ENCODE measurements at regions not wholly inside any gene's neighbourhood (a gene's known extent, or its start where the extent isn't known, plus 50 kb on each side); places are given as distances from the start of the nearest gene placed in this dataset.

DNA sequence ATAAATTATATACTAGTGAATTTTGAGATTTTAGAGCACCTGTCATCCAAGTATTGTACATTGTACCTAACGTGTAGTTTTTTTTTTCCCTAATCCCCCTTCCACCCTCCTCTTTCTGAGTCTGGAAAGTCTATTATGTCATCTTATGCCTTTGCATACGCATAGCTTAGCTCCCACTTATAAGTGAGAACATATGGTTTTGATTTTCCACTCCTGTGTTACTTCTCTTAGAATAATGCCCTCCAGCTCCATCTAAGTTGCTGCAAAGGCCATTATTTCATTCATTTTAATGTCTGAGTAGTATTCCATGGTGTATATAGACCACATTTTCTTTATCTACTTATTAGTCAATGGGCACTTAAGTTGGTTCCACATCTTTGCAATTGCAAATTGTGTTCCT lies 177.0 kb upstream of the C16orf82 start:
- H3K27me3 Mint-ChIP-seq = peaks cover 13% of the 10 kb centered on the region
- no peaks in the 10 kb centered on the region for H3K4me1 Mint-ChIP-seq (ENCODE audit: low read depth)
- peaks cover 4% of the 10 kb centered on the region for H3K9me3 Mint-ChIP-seq (ENCODE audit: low read depth)
- H3K4me3 Mint-ChIP-seq = no peak overlapping the region
- H3K36me3 Mint-ChIP-seq = no peaks in the 10 kb centered on the region
- no peak overlapping the region for H3K27ac Mint-ChIP-seq

GRCh38 chr16:26898200-26898599 lies 168.5 kb upstream of the C16orf82 start:
- Mint-ChIP-seq H3K36me3 (no peaks in the 10 kb centered on the region), H3K9me3 (ENCODE audit: low read depth) (no peaks in the 10 kb centered on the region), H3K27ac (no peak overlapping the region), H3K27me3 (peaks cover 11% of the 10 kb centered on the region), H3K4me1 (ENCODE audit: low read depth) (no peaks in the 10 kb centered on the region), H3K4me3 (no peak overlapping the region)

- no peak overlapping the region for H3K27ac Mint-ChIP-seq
- no peaks in the 10 kb centered on the region for H3K36me3 Mint-ChIP-seq
- H3K4me1 Mint-ChIP-seq (ENCODE audit: low read depth) = no peaks in the 10 kb centered on the region
- H3K4me3 Mint-ChIP-seq = no peak overlapping the region
- H3K27me3 Mint-ChIP-seq = peaks cover 5% of the 10 kb centered on the region
- H3K9me3 Mint-ChIP-seq (ENCODE audit: low read depth) = no peaks in the 10 kb centered on the region
These were observed 165.4 kb upstream of the C16orf82 start for GRCh38 chr16:26901196-26901861.

DNA sequence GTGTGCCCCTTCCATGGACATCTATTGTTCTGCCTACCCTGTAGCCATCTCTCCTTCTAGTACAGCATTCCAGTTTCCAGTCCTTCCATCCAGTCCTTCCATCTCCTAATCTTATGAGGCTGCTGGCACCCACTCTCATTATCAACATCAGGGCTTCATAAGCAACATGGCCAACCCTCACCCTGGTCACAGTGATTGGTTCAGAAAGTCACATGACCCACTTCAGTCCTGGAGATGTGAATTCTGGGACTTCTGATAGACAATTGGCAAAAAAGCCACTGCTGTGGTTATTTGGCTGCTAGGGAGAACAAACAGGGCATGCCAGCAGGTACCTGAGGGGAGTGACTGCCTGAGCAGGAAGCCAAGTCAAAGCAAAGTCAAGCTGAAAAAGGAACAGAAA lies 164.7 kb upstream of the C16orf82 start:
- Mint-ChIP-seq H3K27me3 (peaks cover 5% of the 10 kb centered on the region), H3K9me3 (ENCODE audit: low read depth) (no peaks in the 10 kb centered on the region), H3K36me3 (no peaks in the 10 kb centered on the region), H3K27ac (no peak overlapping the region), H3K4me3 (no peak overlapping the region), H3K4me1 (ENCODE audit: low read depth) (no peaks in the 10 kb centered on the region)

DNA sequence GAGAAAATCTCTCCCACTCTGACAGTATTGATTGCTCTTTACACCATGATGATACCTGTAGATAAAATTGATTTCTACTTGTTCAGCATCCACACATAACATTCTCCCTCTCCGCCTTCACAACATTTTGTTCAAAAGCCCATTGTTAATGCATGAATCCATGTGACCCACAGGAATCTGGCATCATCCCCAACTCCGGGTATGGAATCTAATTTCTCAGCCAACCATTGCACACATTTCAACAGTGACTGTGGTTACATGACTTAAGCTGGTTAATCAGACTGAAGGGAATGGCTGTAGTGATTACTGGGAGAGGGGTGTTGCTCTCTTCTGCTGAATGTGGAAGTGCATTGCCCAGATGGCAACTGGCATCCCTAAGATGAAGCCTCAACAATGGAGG lies 161.4 kb upstream of the C16orf82 start:
- H3K27ac Mint-ChIP-seq = no peak overlapping the region
- H3K36me3 Mint-ChIP-seq = no peaks in the 10 kb centered on the region
- H3K27me3 Mint-ChIP-seq = peaks cover 13% of the 10 kb centered on the region
- H3K4me3 Mint-ChIP-seq = no peak overlapping the region
- no peaks in the 10 kb centered on the region for H3K4me1 Mint-ChIP-seq (ENCODE audit: low read depth)
- H3K9me3 Mint-ChIP-seq (ENCODE audit: low read depth) = no peaks in the 10 kb centered on the region

GRCh38 chr16:26909623-26910022 lies 157.1 kb upstream of the C16orf82 start:
- Mint-ChIP-seq H3K9me3 (ENCODE audit: low read depth) (no peaks in the 10 kb centered on the region), H3K4me1 (ENCODE audit: low read depth) (no peaks in the 10 kb centered on the region), H3K4me3 (no peak overlapping the region), H3K27ac (no peak overlapping the region), H3K36me3 (no peaks in the 10 kb centered on the region), H3K27me3 (peaks cover 15% of the 10 kb centered on the region)

DNA sequence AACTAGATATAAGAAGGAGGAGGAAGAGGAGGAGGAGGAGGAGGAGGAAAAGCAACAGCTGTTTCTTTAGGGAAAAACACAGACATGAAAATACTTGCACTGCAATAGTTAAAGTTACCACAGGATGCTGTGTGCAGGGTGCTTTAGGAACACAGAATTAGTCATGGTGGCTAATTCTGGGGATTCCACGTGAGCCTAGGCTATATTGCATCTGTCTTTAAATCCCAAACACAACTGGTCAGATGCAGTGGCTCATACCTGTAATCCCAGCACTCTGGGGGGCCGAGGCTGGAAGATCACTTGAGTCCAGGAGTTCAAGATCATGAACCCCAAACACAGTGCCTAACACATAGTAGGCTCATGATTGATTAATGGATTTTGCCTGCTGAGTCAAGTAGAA lies 155.3 kb upstream of the C16orf82 start:
- H3K27me3 Mint-ChIP-seq = peaks cover 16% of the 10 kb centered on the region
- no peaks in the 10 kb centered on the region for H3K4me1 Mint-ChIP-seq (ENCODE audit: low read depth)
- H3K9me3 Mint-ChIP-seq (ENCODE audit: low read depth) = no peaks in the 10 kb centered on the region
- no peak overlapping the region for H3K27ac Mint-ChIP-seq
- no peak overlapping the region for H3K4me3 Mint-ChIP-seq
- H3K36me3 Mint-ChIP-seq = no peaks in the 10 kb centered on the region

DNA sequence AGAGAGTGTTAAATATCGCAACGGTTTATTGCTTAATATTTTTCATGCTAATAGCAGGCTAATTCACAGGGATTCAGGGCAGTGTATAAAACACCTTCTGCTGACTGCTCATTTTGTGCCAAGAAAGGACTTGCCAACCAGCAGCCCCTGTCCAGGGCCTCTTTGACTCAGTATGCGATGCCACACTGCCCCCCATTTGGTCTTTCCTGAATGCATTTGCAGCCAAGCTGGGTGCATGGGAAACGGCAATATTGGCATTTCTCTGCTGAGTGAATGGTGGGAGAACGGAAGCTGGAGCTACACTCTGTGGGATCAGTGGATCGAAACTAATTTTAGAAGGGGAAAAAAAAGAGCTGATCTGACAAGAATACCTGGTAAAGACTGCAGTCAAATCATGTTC lies 152.9 kb upstream of the C16orf82 start:
- Mint-ChIP-seq H3K36me3 (no peaks in the 10 kb centered on the region), H3K27me3 (peaks cover 11% of the 10 kb centered on the region), H3K27ac (no peak overlapping the region), H3K4me1 (ENCODE audit: low read depth) (no peaks in the 10 kb centered on the region), H3K4me3 (no peak overlapping the region), H3K9me3 (ENCODE audit: low read depth) (no peaks in the 10 kb centered on the region)

GRCh38 chr16:26930786-26931581 lies 135.7 kb upstream of the C16orf82 start:
- Mint-ChIP-seq H3K4me3 (no peak overlapping the region), H3K36me3 (no peaks in the 10 kb centered on the region), H3K4me1 (ENCODE audit: low read depth) (no peaks in the 10 kb centered on the region)

DNA sequence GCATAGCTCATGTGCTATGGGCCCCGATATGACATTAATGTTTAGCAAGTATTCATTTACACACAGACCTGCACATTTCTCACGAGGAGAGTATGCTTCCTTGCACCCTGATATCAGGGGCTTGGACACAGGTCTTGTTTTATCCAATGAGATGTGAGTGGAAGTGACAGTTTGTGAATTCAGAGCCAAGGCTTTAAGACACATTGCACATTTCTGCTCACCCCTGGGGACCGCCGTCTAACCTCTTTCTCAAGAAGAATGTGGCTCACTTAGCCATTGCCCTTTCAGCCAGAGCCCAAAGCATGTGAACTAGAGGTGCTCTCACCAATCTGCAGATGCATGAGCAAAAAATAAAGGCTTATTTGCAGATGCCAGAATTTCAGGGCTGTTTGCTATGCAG lies 116.1 kb upstream of the C16orf82 start:
- Mint-ChIP-seq H3K4me3 (no peak overlapping the region), H3K9me3 (ENCODE audit: low read depth) (no peaks in the 10 kb centered on the region), H3K27ac (no peak overlapping the region), H3K27me3 (peaks cover 9% of the 10 kb centered on the region), H3K36me3 (no peaks in the 10 kb centered on the region), H3K4me1 (ENCODE audit: low read depth) (no peaks in the 10 kb centered on the region)

More at GRCh38 chr16:26930786-26931581, 135.7 kb upstream of the C16orf82 start:
- H3K27me3 Mint-ChIP-seq = peaks cover 10% of the 10 kb centered on the region
- H3K27ac Mint-ChIP-seq = no peak overlapping the region
- H3K9me3 Mint-ChIP-seq (ENCODE audit: low read depth) = no peaks in the 10 kb centered on the region

GRCh38 chr16:26951950-26952349 lies 114.8 kb upstream of the C16orf82 start:
- Mint-ChIP-seq H3K27ac (no peak overlapping the region), H3K9me3 (ENCODE audit: low read depth) (no peaks in the 10 kb centered on the region), H3K4me1 (ENCODE audit: low read depth) (no peaks in the 10 kb centered on the region), H3K27me3 (peaks cover 7% of the 10 kb centered on the region), H3K4me3 (no peak overlapping the region), H3K36me3 (no peaks in the 10 kb centered on the region)

- peaks cover 7% of the 10 kb centered on the region for H3K27me3 Mint-ChIP-seq
- no peaks in the 10 kb centered on the region for H3K9me3 Mint-ChIP-seq (ENCODE audit: low read depth)
These were observed 114.3 kb upstream of the C16orf82 start for GRCh38 chr16:26952411-26952810.

DNA sequence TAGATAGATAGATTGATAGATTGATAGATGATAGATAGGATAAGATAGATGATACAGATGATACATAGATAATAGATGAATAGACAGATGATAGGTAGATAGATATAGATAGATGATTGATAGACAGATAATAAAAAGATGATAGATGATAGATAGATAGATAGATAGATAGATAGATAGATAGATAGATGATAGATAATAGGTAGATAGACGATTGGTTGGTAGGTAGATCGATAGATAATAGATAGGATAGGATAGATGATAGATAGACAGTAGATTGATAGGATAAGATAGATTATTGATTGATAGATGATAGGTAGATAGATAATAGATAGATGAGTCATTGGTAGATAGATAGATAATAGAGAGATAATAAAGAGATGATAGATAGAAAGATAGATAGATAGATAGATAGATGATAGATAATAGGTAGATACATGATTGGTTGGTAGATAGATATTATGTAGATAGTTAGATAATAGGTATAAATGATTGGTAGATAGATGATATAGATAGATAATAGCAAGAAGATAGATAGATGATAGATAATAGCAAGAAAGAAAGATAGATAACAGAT lies 109.4 kb upstream of the C16orf82 start:
- H3K4me1 Mint-ChIP-seq (ENCODE audit: low read depth) = peaks cover 9% of the 10 kb centered on the region
- H3K9me3 Mint-ChIP-seq (ENCODE audit: low read depth) = no peaks in the 10 kb centered on the region
- no peaks in the 10 kb centered on the region for H3K36me3 Mint-ChIP-seq
- H3K27me3 Mint-ChIP-seq = peaks cover 5% of the 10 kb centered on the region
- H3K4me3 Mint-ChIP-seq = no peak overlapping the region
- H3K27ac Mint-ChIP-seq = no peak overlapping the region

More at GRCh38 chr16:26952411-26952810, 114.3 kb upstream of the C16orf82 start:
- Mint-ChIP-seq H3K27ac (no peak overlapping the region), H3K4me3 (no peak overlapping the region), H3K36me3 (no peaks in the 10 kb centered on the region), H3K4me1 (ENCODE audit: low read depth) (no peaks in the 10 kb centered on the region)

GRCh38 chr16:26959416-26960009 lies 107.2 kb upstream of the C16orf82 start:
- Mint-ChIP-seq H3K36me3 (no peaks in the 10 kb centered on the region), H3K9me3 (ENCODE audit: low read depth) (no peaks in the 10 kb centered on the region), H3K27me3 (peaks cover 1% of the 10 kb centered on the region), H3K27ac (no peak overlapping the region), H3K4me3 (no peak overlapping the region), H3K4me1 (ENCODE audit: low read depth) (peaks cover 9% of the 10 kb centered on the region)

DNA sequence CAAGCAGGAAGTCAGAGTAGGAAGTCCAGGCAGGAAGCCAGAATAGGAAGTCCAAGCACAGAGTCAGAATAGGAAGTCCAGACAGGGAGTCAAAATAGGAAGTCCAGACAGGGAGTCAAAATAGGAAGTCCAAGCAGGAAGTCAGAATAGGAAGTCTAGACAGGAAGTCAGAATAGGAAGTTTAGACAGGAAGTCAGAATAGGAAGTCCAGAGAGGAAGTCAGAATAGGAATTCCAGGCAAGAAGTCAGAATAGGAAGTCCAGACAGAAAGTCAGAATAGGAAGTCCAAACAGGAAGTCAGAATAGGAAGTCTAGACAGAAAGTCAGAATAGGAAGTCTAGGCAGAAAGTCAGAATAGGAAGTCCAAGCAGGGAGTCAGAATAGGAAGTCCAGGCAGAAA lies 105.3 kb upstream of the C16orf82 start:
- H3K4me1 Mint-ChIP-seq (ENCODE audit: low read depth) = peaks cover 9% of the 10 kb centered on the region
- H3K27ac Mint-ChIP-seq = no peak overlapping the region
- no peaks in the 10 kb centered on the region for H3K36me3 Mint-ChIP-seq

More for the DNA sequence above, 105.3 kb upstream of the C16orf82 start:
- Mint-ChIP-seq H3K4me3 (no peak overlapping the region), H3K27me3 (peaks cover 1% of the 10 kb centered on the region), H3K9me3 (ENCODE audit: low read depth) (no peaks in the 10 kb centered on the region)

All from activated naive CD8-positive, alpha-beta T cell (primary cell).